OCI-LY7 (cell line): ENCODE measurements at regions not wholly inside any gene's neighbourhood (a gene's known extent, or its start where the extent isn't known, plus 50 kb on each side); places are given as distances from the start of the nearest gene placed in this dataset.

Experiments used
- BruUV-seq: library from RNA; stranded (reverse); fragments of 400-500 nt; replicated peaks from 2 replicates; lab custom pipeline; 2021; lab: Mats Ljungman, UMichigan
- CTCF ChIA-PET: fragments of 300-600 bp; sonication (Branson Sonifier 250); formaldehyde crosslinking; loops from one replicate; lab custom pipeline; 2022; ENCODE audit warnings: antibody characterized with exemption; ENCODE audit not compliant: unreplicated experiment; lab: Charles Lee
- POLR2A ChIA-PET: fragments of 300-600 bp; sonication (Branson Sonifier 250); formaldehyde crosslinking; loops from one replicate; lab custom pipeline; 2022; ENCODE audit warnings: antibody characterized with exemption; lab: Charles Lee
- DNase-seq: peaks from one replicate; pipeline ENCODE4 v3.0.0-alpha.2; 2015; ENCODE audit warnings: low spot score
- H2AFZ ChIP-seq: fragments of 200-600 bp; sonication (generic), shearing (Covaris generic); 2 replicates; pipeline ENCODE4 v1.6.1; 2014; ENCODE audit warnings: mild to moderate bottlenecking, antibody characterized with exemption, low read length, moderate library complexity
- H3K27ac ChIP-seq: fragments of 200-600 bp; sonication (generic); 2 replicates; pipeline ENCODE4 v1.5.1; 2014; ENCODE audit warnings: mixed run types, low read depth, mild to moderate bottlenecking, moderate library complexity, low read length, inconsistent platforms; ENCODE audit not compliant: poor library complexity, severe bottlenecking
- H3K36me3 ChIP-seq: fragments of 200-600 bp; sonication (generic); 2 replicates; pipeline ENCODE4 v1.6.1; 2014; ENCODE audit warnings: mild to moderate bottlenecking, antibody characterized with exemption, low read length, moderate library complexity, mixed read lengths; ENCODE audit not compliant: insufficient read depth
- H3K4me1 ChIP-seq: fragments of 200-600 bp; sonication (generic); 2 replicates; pipeline ENCODE4 v1.5.1; 2014; ENCODE audit warnings: mild to moderate bottlenecking, low read length; ENCODE audit not compliant: insufficient read depth, poor library complexity, severe bottlenecking
- H3K4me2 ChIP-seq: fragments of 200-600 bp; sonication (generic); 2 replicates; pipeline ENCODE4 v1.6.1; 2014; ENCODE audit warnings: mild to moderate bottlenecking, low read length
- H3K4me3 ChIP-seq: fragments of 200-600 bp; sonication (generic); 2 replicates; pipeline ENCODE4 v1.5.1; 2014; ENCODE audit warnings: mild to moderate bottlenecking, low read depth, low read length; ENCODE audit not compliant: poor library complexity, severe bottlenecking
- H3K79me2 ChIP-seq: fragments of 200-600 bp; sonication (generic); 2 replicates; pipeline ENCODE4 v1.6.1; 2016; ENCODE audit warnings: low read depth, mild to moderate bottlenecking, low read length, moderate library complexity, mixed read lengths; ENCODE audit not compliant: insufficient read depth
- H3K9me2 ChIP-seq: fragments of 200-600 bp; sonication (generic); 2 replicates; pipeline ENCODE4 v1.6.1; 2016; ENCODE audit warnings: mild to moderate bottlenecking, low read length, mixed read lengths; ENCODE audit not compliant: insufficient read depth
- H3K9me3 ChIP-seq: fragments of 200-600 bp; sonication (generic); 2 replicates; pipeline ENCODE4 v1.6.1; 2014; ENCODE audit warnings: mild to moderate bottlenecking, mixed run types, low read length, mixed read lengths
- H4K20me1 ChIP-seq: fragments of 200-600 bp; sonication (generic); 2 replicates; pipeline ENCODE4 v1.6.1; 2014; ENCODE audit warnings: mild to moderate bottlenecking, antibody characterized with exemption, low read length, moderate library complexity, mixed read lengths; ENCODE audit not compliant: insufficient read depth
- CTCF ChIP-seq: fragments of 200-600 bp; sonication (generic); conservative IDR thresholded peaks from 2 replicates; pipeline ENCODE4 v1.5.1; 2014; ENCODE audit warnings: mild to moderate bottlenecking, antibody characterized with exemption, low read length, moderate library complexity, mixed read lengths
- EZH2phosphoT487 ChIP-seq: fragments of 200-600 bp; sonication (generic); IDR thresholded peaks from 2 replicates; pipeline ENCODE4 v1.6.1; 2018; ENCODE audit warnings: low read depth, borderline replicate concordance, mild to moderate bottlenecking, mixed run types, antibody characterized with exemption, low read length, moderate library complexity, mixed read lengths
- intact Hi-C: fragments of 100-400 bp; cut with micrococcal nuclease; formaldehyde crosslinking; loops from one replicate; pipeline ENCODE4 v1.10.0; 2022; ENCODE audit not compliant: unreplicated experiment

GRCh38 chr3:23713641-23714040 is 92.1 kb upstream of the UBE2E1 start:
- no TSS peak for BruUV-seq
- Histone ChIP-seq H4K20me1 (no peaks in the 10 kb centered on the region), H3K27ac (no peak overlapping the region), H3K4me2 (peak overlapping the region; percentile 53), H3K4me1 (peaks cover 57% of the 10 kb centered on the region), H3K9me2 (no peaks in the 10 kb centered on the region), H3K36me3 (no peaks in the 10 kb centered on the region; the same call in 1 of the 2 replicates), H3K4me3 (no peak overlapping the region), H3K79me2 (no peaks in the 10 kb centered on the region), H3K9me3 (no peaks in the 10 kb centered on the region), H2AFZ (peak overlapping the region; percentile 84; the same call in 1 of the 2 replicates)
- intact Hi-C loops, result no loop called here
- no peak for DNase-seq
- POLR2A ChIA-PET, result interaction anchor here (1.2 kb wide), 2 partner anchors 10 to 11 kb away, joined by 3 read pairs; no protein-coding TSS in a partner anchor
- CTCF ChIA-PET, result interaction anchor here (1.0 kb wide), 1 partner anchor 8 kb away, joined by 5 read pairs; no protein-coding TSS in a partner anchor
- TF ChIP-seq CTCF (no peak), EZH2phosphoT487 (no peak)

- peaks cover 15% of the 10 kb centered on the region; the same call in 1 of the 2 replicates for H3K9me3 ChIP-seq
- no peaks in the 10 kb centered on the region for H4K20me1 ChIP-seq
- CTCF ChIA-PET, result no interaction called here
- H3K27ac ChIP-seq, result no peak overlapping the region
- POLR2A ChIA-PET, result interaction anchor here (0.6 to 1.0 kb wide), 3 partner anchors 9 to 736 kb away, joined by 3 read pairs; no protein-coding TSS in a partner anchor
- H3K4me1 ChIP-seq, result peaks cover 22% of the 10 kb centered on the region
- TF ChIP-seq CTCF (no peak), EZH2phosphoT487 (no peak)
- no peak overlapping the region for H3K4me2 ChIP-seq
- DNase-seq, result no peak
- no peaks in the 10 kb centered on the region for H3K9me2 ChIP-seq
- H3K4me3 ChIP-seq, result no peak overlapping the region
- intact Hi-C loops, result loop anchor here (10.0 kb wide), 1 partner anchor 65 kb away; no protein-coding TSS in a partner anchor
- no peak overlapping the region for H2AFZ ChIP-seq
- no peaks in the 10 kb centered on the region for H3K79me2 ChIP-seq
- peaks cover 7% of the 10 kb centered on the region for H3K36me3 ChIP-seq
- no TSS peak for BruUV-seq
Measured at GRCh38 chr3:23720059-23720458, 85.7 kb upstream of the UBE2E1 start.

GRCh38 chr3:23720885-23721284 is 84.9 kb upstream of the UBE2E1 start:
- no peak for TF ChIP-seq EZH2phosphoT487
- TF ChIP-seq CTCF, result no peak
- Histone ChIP-seq H3K4me2 (no peak overlapping the region), H3K79me2 (no peaks in the 10 kb centered on the region), H3K36me3 (peaks cover 7% of the 10 kb centered on the region), H2AFZ (no peak overlapping the region), H3K4me1 (peaks cover 20% of the 10 kb centered on the region), H3K9me2 (no peaks in the 10 kb centered on the region), H3K27ac (no peak overlapping the region), H4K20me1 (no peaks in the 10 kb centered on the region), H3K4me3 (no peak overlapping the region), H3K9me3 (peaks cover 15% of the 10 kb centered on the region; the same call in 1 of the 2 replicates)
- ChIA-PET CTCF (no interaction called here), POLR2A (no interaction called here)
- no TSS peak for BruUV-seq
- DNase-seq, result no peak
- intact Hi-C loops, result loop anchor here (10.0 kb wide), 1 partner anchor 64 kb away; no protein-coding TSS in a partner anchor
